GM23338 (cell line): ENCODE measurements at regions not wholly inside any gene's neighbourhood (a gene's known extent, or its start where the extent isn't known, plus 50 kb on each side); places are given as distances from the start of the nearest gene placed in this dataset.

ENCODE experiments used
- CTCF ChIP-seq, 2 experiments: fragments of 200-600 bp in 1 of 2; sonication (generic) in 1 of 2; conservative IDR thresholded peaks; 2 replicates each; pipeline versions ENCODE4 v1.5.1 to v1.6.1; 2016 to 2017; ENCODE audit warnings: antibody characterized with exemption in 2 of 2, low read depth in 2 of 2, mild to moderate bottlenecking in 2 of 2, moderate library complexity in 1 of 2
- EZH2 ChIP-seq: fragments of 200-600 bp; sonication (generic); IDR thresholded peaks from one replicate; pipeline ENCODE4 v1.8.0; 2017; ENCODE audit warnings: antibody characterized with exemption, mild to moderate bottlenecking, low read depth; ENCODE audit not compliant: unreplicated experiment
- POLR2AphosphoS5 ChIP-seq: IDR thresholded peaks from 2 replicates; pipeline ENCODE4 v1.6.1; 2016; ENCODE audit warnings: antibody characterized with exemption, low read depth

- TF ChIP-seq CTCF (conservative IDR thresholded peaks at IDR 0.05; ENCODE audit: low read depth in 2 of 2) (no peak), POLR2AphosphoS5 (no peak), EZH2 (no peak)
These were observed 129.0 kb downstream of the RFLNA start for GRCh38 chr12:124423761-124424515.
